NT2/D1 (cell line): ENCODE measurements at regions not wholly inside any gene's neighbourhood (a gene's known extent, or its start where the extent isn't known, plus 50 kb on each side); places are given as distances from the start of the nearest gene placed in this dataset.

Source experiments
- DNase-seq: peaks from one replicate; pipeline ENCODE4 v3.0.0-alpha.2; 2011; ENCODE audit warnings: low read depth, low spot score
- H3K27me3 ChIP-seq: 2 replicates; pipeline ENCODE4 v1.6.0; 2011; ENCODE audit warnings: mild to moderate bottlenecking; ENCODE audit not compliant: insufficient read length, insufficient read depth
- H3K36me3 ChIP-seq: 2 replicates; pipeline ENCODE4 v1.6.1; 2011; ENCODE audit warnings: mild to moderate bottlenecking, low read length, mixed read lengths; ENCODE audit not compliant: insufficient read depth, insufficient read length
- H3K4me1 ChIP-seq: 2 replicates; pipeline ENCODE4 v1.5.1; 2011; ENCODE audit not compliant: insufficient read depth, insufficient read length
- H3K4me3 ChIP-seq: 2 replicates; pipeline ENCODE4 v1.5.1; 2011; ENCODE audit warnings: low read depth; ENCODE audit not compliant: insufficient read length
- H3K9ac ChIP-seq: 2 replicates; pipeline ENCODE4 v1.6.0; 2011; ENCODE audit warnings: low read depth; ENCODE audit not compliant: insufficient read length
- H3K9me3 ChIP-seq: 2 replicates; pipeline ENCODE4 v1.5.1; 2011; ENCODE audit warnings: mild to moderate bottlenecking, low read length; ENCODE audit not compliant: insufficient read depth
- SUZ12 ChIP-seq: IDR thresholded peaks from 2 replicates; pipeline ENCODE4 v1.6.1; 2011; ENCODE audit not compliant: insufficient read length, insufficient read depth; ENCODE audit errors: extremely low read depth
- YY1 ChIP-seq: IDR thresholded peaks from 2 replicates; pipeline ENCODE4 v1.6.1; 2011; ENCODE audit not compliant: insufficient read length, insufficient read depth
- ZNF274 ChIP-seq: IDR thresholded peaks from 2 replicates; pipeline ENCODE4 v1.6.1; 2011; ENCODE audit warnings: mild to moderate bottlenecking, low read depth, low read length

DNA sequence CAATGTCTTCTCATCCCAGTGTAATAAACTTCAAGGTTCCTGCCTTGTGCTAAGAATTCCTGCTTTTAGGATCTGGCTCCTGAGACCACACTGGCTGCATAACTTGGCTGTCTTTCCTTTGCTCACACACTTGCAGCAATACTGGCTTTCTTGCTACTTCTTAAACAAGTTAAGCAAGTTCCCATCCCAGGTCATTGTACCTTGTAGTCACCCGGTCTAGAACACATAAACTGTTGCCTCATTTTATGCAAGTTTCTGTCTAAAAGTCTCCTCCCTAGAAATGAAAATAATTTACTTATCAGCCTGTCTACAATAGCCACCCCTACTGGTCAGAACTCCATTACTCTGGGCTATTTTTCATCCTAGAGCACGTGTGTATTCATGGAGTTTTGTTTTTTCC, 887.9 kb upstream of the FAM98A start:
- Histone ChIP-seq H3K27me3 (no peaks in the 10 kb centered on the region), H3K4me1 (no peaks in the 10 kb centered on the region), H3K9me3 (no peaks in the 10 kb centered on the region), H3K9ac (no peak overlapping the region), H3K4me3 (no peak overlapping the region), H3K36me3 (no peaks in the 10 kb centered on the region)
- DNase-seq, result no peak
- TF ChIP-seq YY1, result no peak
- TF ChIP-seq SUZ12, result no peak
- no peak for TF ChIP-seq ZNF274

GRCh38 chr2:34481542-34481941, 882.4 kb upstream of the FAM98A start:
- H3K27me3 ChIP-seq, result no peaks in the 10 kb centered on the region
- DNase-seq, result no peak
- no peaks in the 10 kb centered on the region for H3K9me3 ChIP-seq
- no peak for TF ChIP-seq SUZ12
- TF ChIP-seq ZNF274, result no peak
- no peak for TF ChIP-seq YY1
- no peaks in the 10 kb centered on the region for H3K4me1 ChIP-seq
- no peak overlapping the region for H3K9ac ChIP-seq
- no peak overlapping the region for H3K4me3 ChIP-seq
- no peaks in the 10 kb centered on the region for H3K36me3 ChIP-seq

GRCh38 chr2:34480366-34480765, 881.3 kb upstream of the FAM98A start:
- DNase-seq, result no peak
- Histone ChIP-seq H3K4me3 (no peak overlapping the region), H3K27me3 (no peaks in the 10 kb centered on the region), H3K4me1 (no peaks in the 10 kb centered on the region), H3K9ac (no peak overlapping the region), H3K36me3 (no peaks in the 10 kb centered on the region), H3K9me3 (no peaks in the 10 kb centered on the region)
- TF ChIP-seq ZNF274 (no peak), YY1 (no peak), SUZ12 (no peak)

- Histone ChIP-seq H3K9me3 (no peaks in the 10 kb centered on the region), H3K36me3 (no peaks in the 10 kb centered on the region), H3K27me3 (no peaks in the 10 kb centered on the region), H3K4me1 (no peaks in the 10 kb centered on the region), H3K9ac (no peak overlapping the region), H3K4me3 (no peak overlapping the region)
- no peak for DNase-seq
- TF ChIP-seq SUZ12 (no peak), ZNF274 (no peak), YY1 (no peak)
Measured at GRCh38 chr2:34475156-34475555, 876.1 kb upstream of the FAM98A start.

- DNase-seq, result no peak
- H3K4me3 ChIP-seq, result no peak overlapping the region
- H3K36me3 ChIP-seq, result no peaks in the 10 kb centered on the region
- no peaks in the 10 kb centered on the region for H3K9me3 ChIP-seq
- TF ChIP-seq YY1 (no peak), ZNF274 (no peak)
- H3K9ac ChIP-seq, result no peak overlapping the region
- H3K4me1 ChIP-seq, result no peaks in the 10 kb centered on the region
- H3K27me3 ChIP-seq, result no peaks in the 10 kb centered on the region
Measured at GRCh38 chr2:34474646-34475045, 875.5 kb upstream of the FAM98A start.

- H3K9ac ChIP-seq, result no peak overlapping the region
- TF ChIP-seq SUZ12, result no peak
- TF ChIP-seq YY1, result no peak
- TF ChIP-seq ZNF274, result no peak
- DNase-seq, result peak; percentile 71
- H3K36me3 ChIP-seq, result no peaks in the 10 kb centered on the region
- H3K4me1 ChIP-seq, result no peaks in the 10 kb centered on the region
- H3K27me3 ChIP-seq, result no peaks in the 10 kb centered on the region
- H3K9me3 ChIP-seq, result peaks cover 11% of the 10 kb centered on the region; the same call in 1 of the 2 replicates
- no peak overlapping the region for H3K4me3 ChIP-seq
Measured at GRCh38 chr2:34447097-34447496, 848.0 kb upstream of the FAM98A start.

DNA sequence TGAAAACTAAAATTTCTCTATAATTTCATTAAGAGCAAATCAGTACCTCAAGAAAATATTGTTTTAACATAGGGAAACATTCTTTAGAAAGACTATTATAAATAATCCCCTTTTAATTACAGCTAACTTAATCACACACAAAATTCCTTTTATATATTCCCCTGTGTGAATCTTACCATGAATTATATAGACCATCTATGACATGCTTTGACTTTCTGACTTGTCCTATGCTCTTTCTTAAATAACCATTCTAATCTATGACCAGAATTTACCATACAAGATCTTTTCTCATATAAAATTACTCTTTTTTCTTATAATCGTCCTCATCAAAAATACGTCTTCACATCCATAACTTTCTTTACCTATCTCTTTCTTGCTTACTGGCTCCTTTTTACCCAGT, 824.2 kb upstream of the FAM98A start:
- TF ChIP-seq ZNF274 (no peak), SUZ12 (no peak), YY1 (no peak)
- Histone ChIP-seq H3K4me1 (no peaks in the 10 kb centered on the region), H3K4me3 (no peak overlapping the region), H3K9ac (no peak overlapping the region), H3K27me3 (no peaks in the 10 kb centered on the region), H3K9me3 (peaks cover 16% of the 10 kb centered on the region), H3K36me3 (no peaks in the 10 kb centered on the region)
- no peak for DNase-seq

DNA sequence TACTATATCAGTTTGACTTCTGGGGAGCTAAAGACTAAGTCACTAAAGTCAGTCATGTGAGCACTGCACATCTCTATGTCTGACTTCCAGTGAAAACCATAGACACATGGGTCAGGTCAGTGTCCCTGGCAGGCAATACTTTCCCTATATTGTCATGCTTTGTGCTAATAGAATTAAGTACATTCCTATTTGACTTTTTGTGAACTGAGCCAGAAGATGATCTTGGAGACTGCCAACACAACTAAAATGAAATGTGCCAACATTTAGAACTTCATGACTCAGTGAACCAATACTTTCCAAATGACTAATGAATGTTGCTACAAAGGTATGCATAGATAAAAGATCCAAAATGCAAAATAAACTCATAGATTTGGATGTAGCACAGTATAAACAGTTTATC, 820.8 kb upstream of the FAM98A start:
- H3K36me3 ChIP-seq, result no peaks in the 10 kb centered on the region
- no peaks in the 10 kb centered on the region for H3K4me1 ChIP-seq
- no peak overlapping the region for H3K9ac ChIP-seq
- DNase-seq, result no peak
- TF ChIP-seq YY1, result no peak
- no peak for TF ChIP-seq SUZ12
- TF ChIP-seq ZNF274, result no peak
- no peak overlapping the region for H3K4me3 ChIP-seq
- no peaks in the 10 kb centered on the region for H3K27me3 ChIP-seq
- H3K9me3 ChIP-seq, result peaks cover 16% of the 10 kb centered on the region
